ENCODE measurements at regions not wholly inside any gene's neighbourhood (a gene's known extent, or its start where the extent isn't known, plus 50 kb on each side); places are given as distances from the start of the nearest gene placed in this dataset.

- TF ChIP-seq EZH2 (IDR thresholded peaks at IDR 0.05; ENCODE audit: borderline replicate concordance, low read depth, low read length, severe bottlenecking): no peak
- TF ChIP-seq MYC (IDR thresholded peaks at IDR 0.05; ENCODE audit: low read depth, low read length): no peak
- no peak for TF ChIP-seq MAX (IDR thresholded peaks at IDR 0.05; ENCODE audit: insufficient read depth, insufficient read length)
- Histone ChIP-seq H3K9ac (replicated peaks; ENCODE audit: extremely low read depth, insufficient read depth, low read length) (no peak overlapping the region), H3K4me3 (replicated peaks in 1 of 3; ENCODE audit: insufficient read depth in 1 of 3, low read depth in 1 of 3, low read length in 3 of 3) (no peak overlapping the region), H3K79me2 (ENCODE audit: control insufficient read depth, insufficient read depth, low read length) (no peaks in the 10 kb centered on the region), H3K27ac (ENCODE audit: insufficient read depth, low read depth, low read length) (no peak overlapping the region), H4K20me1 (replicated peaks; ENCODE audit: control insufficient read depth, extremely low read depth, insufficient read depth, low read length) (no peaks in the 10 kb centered on the region), H2AFZ (ENCODE audit: low read depth, low read length) (no peak overlapping the region), H3K4me1 (ENCODE audit: control insufficient read depth, extremely low read depth, insufficient read depth, low read length) (no peaks in the 10 kb centered on the region), H3K9me1 (replicated peaks; ENCODE audit: control insufficient read depth, extremely low read depth, insufficient read depth, low read length) (no peaks in the 10 kb centered on the region), H3K27me3 (ENCODE audit: control insufficient read depth in 2 of 2, insufficient read depth in 2 of 2, low read length in 2 of 2) (no peaks in the 10 kb centered on the region), H3K4me2 (ENCODE audit: insufficient read depth, low read length) (no peak overlapping the region), H3K36me3 (ENCODE audit: control insufficient read depth in 2 of 2, extremely low read depth in 1 of 2, insufficient read depth in 2 of 2, low read length in 2 of 2) (no peaks in the 10 kb centered on the region), H3K9me3 (replicated peaks; ENCODE audit: control insufficient read depth, insufficient read depth, low read length) (peaks cover 2% of the 10 kb centered on the region)
- intact Hi-C loops (cut with micrococcal nuclease): no loop called here
- ChIA-PET CTCF (no interaction called here), POLR2A (no interaction called here)
- BruUV-seq (replicated peaks): no TSS peak
- dilution Hi-C loops (cut with MboI; ENCODE audit: extremely low pct_ligation_motif_present, low sequenced_read_pairs): no loop called here
- DNase-seq (ENCODE audit: low read depth, low spot score) (no peak), FAIRE-seq (no peak)
These were observed 1143.6 kb upstream of the WWC1 start for GRCh38 chr5:167147879-167148278.

GRCh38 chr5:167150661-167151060 lies 1140.8 kb upstream of the WWC1 start:
- BruUV-seq (replicated peaks): no TSS peak
- no peak overlapping the region for H3K27ac ChIP-seq (ENCODE audit: insufficient read depth, low read depth, low read length)
- POLR2A ChIA-PET: no interaction called here
- TF ChIP-seq MAX (IDR thresholded peaks at IDR 0.05; ENCODE audit: insufficient read depth, insufficient read length) (no peak), CTCF (IDR thresholded peaks at IDR 0.05; ENCODE audit: extremely low read depth in 1 of 2, insufficient read depth in 1 of 2, low read depth in 1 of 2, low read length in 2 of 2) (no peak), POLR2AphosphoS5 (IDR thresholded peaks at IDR 0.05; ENCODE audit: insufficient read depth, low read depth, low read length) (no peak), FOS (IDR thresholded peaks at IDR 0.05; ENCODE audit: borderline replicate concordance, insufficient read depth, low read length) (no peak), GATA2 (IDR thresholded peaks at IDR 0.05; ENCODE audit: insufficient read depth, insufficient read length, low read depth, low read length) (no peak), JUN (IDR thresholded peaks at IDR 0.05; ENCODE audit: borderline replicate concordance, insufficient read depth, insufficient read length, low read depth) (no peak), EZH2 (IDR thresholded peaks at IDR 0.05; ENCODE audit: borderline replicate concordance, low read depth, low read length, severe bottlenecking) (no peak), MYC (IDR thresholded peaks at IDR 0.05; ENCODE audit: low read depth, low read length) (no peak), POLR2A (IDR thresholded peaks at IDR 0.05; ENCODE audit: low read depth, low read length) (no peak)
- H3K4me1 ChIP-seq (ENCODE audit: control insufficient read depth, extremely low read depth, insufficient read depth, low read length): no peaks in the 10 kb centered on the region
- no peak overlapping the region for H3K4me2 ChIP-seq (ENCODE audit: insufficient read depth, low read length)
- no peak overlapping the region for H3K9ac ChIP-seq (replicated peaks; ENCODE audit: extremely low read depth, insufficient read depth, low read length)
- CTCF ChIA-PET: no interaction called here
- H3K9me3 ChIP-seq (replicated peaks; ENCODE audit: control insufficient read depth, insufficient read depth, low read length): peaks cover 2% of the 10 kb centered on the region
- intact Hi-C loops (cut with micrococcal nuclease): no loop called here
- H3K36me3 ChIP-seq (ENCODE audit: control insufficient read depth in 2 of 2, extremely low read depth in 1 of 2, insufficient read depth in 2 of 2, low read length in 2 of 2): no peaks in the 10 kb centered on the region
- H3K27me3 ChIP-seq (ENCODE audit: control insufficient read depth in 2 of 2, insufficient read depth in 2 of 2, low read length in 2 of 2): no peaks in the 10 kb centered on the region
- no peaks in the 10 kb centered on the region for H3K9me1 ChIP-seq (replicated peaks; ENCODE audit: control insufficient read depth, extremely low read depth, insufficient read depth, low read length)
- DNase-seq (ENCODE audit: low read depth, low spot score) (no peak), FAIRE-seq (no peak)
- dilution Hi-C loops (cut with MboI; ENCODE audit: extremely low pct_ligation_motif_present, low sequenced_read_pairs): no loop called here
- no peaks in the 10 kb centered on the region for H3K79me2 ChIP-seq (ENCODE audit: control insufficient read depth, insufficient read depth, low read length)
- H4K20me1 ChIP-seq (replicated peaks; ENCODE audit: control insufficient read depth, extremely low read depth, insufficient read depth, low read length): no peaks in the 10 kb centered on the region
- H2AFZ ChIP-seq (ENCODE audit: low read depth, low read length): no peak overlapping the region
- H3K4me3 ChIP-seq (replicated peaks in 1 of 3; ENCODE audit: insufficient read depth in 1 of 3, low read depth in 1 of 3, low read length in 3 of 3): no peak overlapping the region

All from endothelial cell of umbilical vein (primary cell).